Esophagus muscularis mucosa (tissue), 4 donors: ENCODE measurements at regions not wholly inside any gene's neighbourhood (a gene's known extent, or its start where the extent isn't known, plus 50 kb on each side); places are given as distances from the start of the nearest gene placed in this dataset.

Experiments used
- DNase-seq: peaks from one replicate; pipeline ENCODE4 v3.0.0-alpha.2; 2017; ENCODE audit errors: extremely low spot score
- H3K27ac ChIP-seq, 4 donors: fragments of 200-600 bp; sonication (generic); replicated peaks in 1 of 4; 1 replicate in 3 of 4; 2 replicates in 1 of 4; pipeline ENCODE4 v1.5.1; 2016 to 2019; ENCODE audit warnings: mild to moderate bottlenecking in 1 of 4
- H3K27me3 ChIP-seq, 4 donors: fragments of 200-600 bp; sonication (generic); one replicate each; pipeline versions ENCODE4 v1.5.1 to v1.6.0; 2016 to 2019
- H3K36me3 ChIP-seq, 4 donors: fragments of 200-600 bp; sonication (generic); one replicate each; pipeline ENCODE4 v1.5.1; 2016 to 2019
- H3K4me1 ChIP-seq, 4 donors: fragments of 200-600 bp; sonication (generic); one replicate each; pipeline ENCODE4 v1.5.1; 2016 to 2019
- H3K4me3 ChIP-seq, 4 donors: fragments of 200-600 bp; sonication (generic); 1 replicate in 2 of 4; 2 replicates in 2 of 4; pipeline ENCODE4 v1.5.1; 2016 to 2019; ENCODE audit warnings: mild to moderate bottlenecking in 4 of 4, moderate library complexity in 1 of 4
- H3K9me3 ChIP-seq, 4 donors: fragments of 200-600 bp; sonication (generic); 1 replicate in 3 of 4; 2 replicates in 1 of 4; pipeline ENCODE4 v1.5.1; 2016 to 2019
- CTCF ChIP-seq, 3 experiments: fragments of 200-600 bp in 2 of 3; fragments of 450-650 bp in 1 of 3; sonication (generic) in 2 of 3; IDR thresholded peaks; one replicate each; pipeline ENCODE4 v1.5.1; 2017 to 2019; ENCODE audit warnings: antibody characterized with exemption in 3 of 3, mild to moderate bottlenecking in 2 of 3, moderate library complexity in 1 of 3
- EP300 ChIP-seq: sonication (generic); formaldehyde crosslinking; IDR thresholded peaks from one replicate; pipeline ENCODE4 v1.6.1; 2017; ENCODE audit warnings: antibody characterized with exemption
- POLR2A ChIP-seq: fragments of 450-650 bp; IDR thresholded peaks from one replicate; pipeline ENCODE4 v1.6.1; 2017; ENCODE audit warnings: antibody characterized with exemption, moderate library complexity, mild to moderate bottlenecking, low read depth
- POLR2AphosphoS5 ChIP-seq, 2 donors: sonication (generic); formaldehyde crosslinking; IDR thresholded peaks; one replicate each; pipeline ENCODE4 v1.6.1; 2017; ENCODE audit warnings: antibody characterized with exemption in 2 of 2
- WGBS: methylation state at CpG from one replicate; pipeline ENCODE4 v1.1.5; 2018; 5-methylcytosine and 5-hydroxymethylcytosine counted together
- intact Hi-C: fragments of 100-400 bp; cut with DNase I; formaldehyde crosslinking; loops from one replicate; pipeline ENCODE4 v1.15.1; 2023

- H3K27ac ChIP-seq = no peak overlapping the region
- intact Hi-C loops = no loop called here
- TF ChIP-seq POLR2A (no peak), EP300 (no peak), POLR2AphosphoS5 (IDR thresholded peaks at IDR 0.05) (no peak)
- H3K27me3 ChIP-seq = no peaks in the 10 kb centered on the region
- no peak overlapping the region for H3K4me3 ChIP-seq
- no peak for DNase-seq
- no peaks in the 10 kb centered on the region for H3K9me3 ChIP-seq
- 66% methylated on average over 3 of the region's 3 CpGs for WGBS
- no peaks in the 10 kb centered on the region for H3K36me3 ChIP-seq
- no peaks in the 10 kb centered on the region for H3K4me1 ChIP-seq
Observed at GRCh38 chr12:98360401-98360800, 155.0 kb upstream of the TMPO start.

GRCh38 chr12:98369581-98369980 is 145.8 kb upstream of the TMPO start:
- TF ChIP-seq EP300 (no peak), POLR2A (no peak), CTCF (IDR thresholded peaks at IDR 0.05) (no peak), POLR2AphosphoS5 (IDR thresholded peaks at IDR 0.05) (no peak)

GRCh38 chr12:98370976-98371375 is 144.4 kb upstream of the TMPO start:
- intact Hi-C loops = loop anchor here (10.0 kb wide), 1 partner anchor 1386 kb away; no protein-coding TSS in a partner anchor
- DNase-seq = no peak
- no peak overlapping the region for H3K27ac ChIP-seq
- H3K36me3 ChIP-seq = no peaks in the 10 kb centered on the region
- no peak for TF ChIP-seq POLR2A
- no peak for TF ChIP-seq EP300
- TF ChIP-seq POLR2AphosphoS5 (IDR thresholded peaks at IDR 0.05) = no peak
- TF ChIP-seq CTCF (IDR thresholded peaks at IDR 0.05) = no peak
- H3K4me1 ChIP-seq = no peaks in the 10 kb centered on the region
- no peak overlapping the region for H3K4me3 ChIP-seq
- H3K27me3 ChIP-seq = no peaks in the 10 kb centered on the region
- 61% methylated on average over 1 of the region's 1 CpG for whole genome bisulfite sequencing
- no peaks in the 10 kb centered on the region for H3K9me3 ChIP-seq

More at GRCh38 chr12:98369581-98369980, 145.8 kb upstream of the TMPO start:
- Histone ChIP-seq H3K4me1 (no peaks in the 10 kb centered on the region), H3K36me3 (no peaks in the 10 kb centered on the region), H3K27me3 (no peaks in the 10 kb centered on the region), H3K4me3 (no peak overlapping the region), H3K9me3 (no peaks in the 10 kb centered on the region), H3K27ac (no peak overlapping the region)
- intact Hi-C loops = no loop called here
- DNase-seq = no peak
- WGBS = 76% methylated on average over 4 of the region's 4 CpGs

- Histone ChIP-seq H3K4me3 (no peak overlapping the region), H3K27ac (no peak overlapping the region), H3K9me3 (no peaks in the 10 kb centered on the region), H3K36me3 (no peaks in the 10 kb centered on the region), H3K27me3 (no peaks in the 10 kb centered on the region), H3K4me1 (peaks cover 0 to 3% (median under 1%) of the 10 kb centered on the region in 4 donors)
- DNase-seq = no peak
- intact Hi-C loops = loop anchor here (10.0 kb wide), 1 partner anchor 1387 kb away; no protein-coding TSS in a partner anchor
- TF ChIP-seq POLR2AphosphoS5 (IDR thresholded peaks at IDR 0.05) (no peak), CTCF (IDR thresholded peaks at IDR 0.05) (no peak), POLR2A (no peak), EP300 (no peak)
- 59% methylated on average over 3 of the region's 3 CpGs for WGBS
Observed at GRCh38 chr12:98371419-98371818, 144.0 kb upstream of the TMPO start.

GRCh38 chr12:98372340-98373024 is 142.9 kb upstream of the TMPO start:
- no peaks in the 10 kb centered on the region for H3K36me3 ChIP-seq
- H3K27me3 ChIP-seq = no peaks in the 10 kb centered on the region
- no peak for DNase-seq
- H3K9me3 ChIP-seq = no peaks in the 10 kb centered on the region
- WGBS = 71% methylated on average over 5 of the region's 5 CpGs
- no peak for TF ChIP-seq POLR2AphosphoS5 (IDR thresholded peaks at IDR 0.05)
- TF ChIP-seq CTCF (IDR thresholded peaks at IDR 0.05) = no peak
- no peak for TF ChIP-seq POLR2A
- TF ChIP-seq EP300 = no peak
- H3K4me1 ChIP-seq = peaks cover 0 to 6% (median 3%) of the 10 kb centered on the region in 4 donors
- no peak overlapping the region for H3K4me3 ChIP-seq
- intact Hi-C loops = loop anchor here (10.0 kb wide), 1 partner anchor 1388 kb away; no protein-coding TSS in a partner anchor
- H3K27ac ChIP-seq = no peak overlapping the region
